ENCODE measurements at regions not wholly inside any gene's neighbourhood (a gene's known extent, or its start where the extent isn't known, plus 50 kb on each side); places are given as distances from the start of the nearest gene placed in this dataset.

- POLR2A ChIA-PET = interaction anchor here (0.7 kb wide), 1 partner anchor 616 kb away, joined by 3 read pairs; no protein-coding TSS in a partner anchor
- CTCF ChIA-PET (ENCODE audit: unreplicated experiment) = no interaction called here
- H4K20me1 ChIP-seq (ENCODE audit: insufficient read depth, low read length) = no peaks in the 10 kb centered on the region
- no peak for DNase-seq (ENCODE audit: low spot score)
- H3K9me2 ChIP-seq (ENCODE audit: insufficient read depth, low read length) = no peaks in the 10 kb centered on the region
- no peaks in the 10 kb centered on the region for H3K36me3 ChIP-seq (ENCODE audit: insufficient read depth, low read length)
- BruUV-seq (replicated peaks) = no TSS peak
- TF ChIP-seq EZH2phosphoT487 (IDR thresholded peaks at IDR 0.05; ENCODE audit: borderline replicate concordance, low read depth, low read length) (no peak), CTCF (conservative IDR thresholded peaks at IDR 0.05; ENCODE audit: low read length) (no peak)
- H3K27ac ChIP-seq (ENCODE audit: low read depth, low read length, poor library complexity, severe bottlenecking) = peak overlapping the region; percentile 50
- H3K79me2 ChIP-seq (ENCODE audit: insufficient read depth, low read depth, low read length) = no peaks in the 10 kb centered on the region
- H3K9me3 ChIP-seq (ENCODE audit: low read length) = no peaks in the 10 kb centered on the region
- peak overlapping the region; percentile 73 for H2AFZ ChIP-seq (ENCODE audit: low read length)
- H3K4me1 ChIP-seq (ENCODE audit: insufficient read depth, low read length, poor library complexity, severe bottlenecking) = peaks cover 54% of the 10 kb centered on the region
- H3K4me2 ChIP-seq (ENCODE audit: low read length) = peak overlapping the region; percentile 48
- no peak overlapping the region for H3K4me3 ChIP-seq (ENCODE audit: low read depth, low read length, poor library complexity, severe bottlenecking)
- intact Hi-C loops (cut with micrococcal nuclease; ENCODE audit: unreplicated experiment) = no loop called here
Measured at GRCh38 chr1:234730475-234730769, 120.4 kb upstream of the IRF2BP2 start.

- Histone ChIP-seq H2AFZ (ENCODE audit: low read length) (peak overlapping the region; percentile 73; the same call in 1 of the 2 replicates), H3K4me2 (ENCODE audit: low read length) (peak overlapping the region; percentile 48), H3K27ac (ENCODE audit: low read depth, low read length, poor library complexity, severe bottlenecking) (peak overlapping the region; percentile 50), H4K20me1 (ENCODE audit: insufficient read depth, low read length) (no peaks in the 10 kb centered on the region), H3K4me3 (ENCODE audit: low read depth, low read length, poor library complexity, severe bottlenecking) (no peak overlapping the region), H3K36me3 (ENCODE audit: insufficient read depth, low read length) (no peaks in the 10 kb centered on the region), H3K9me3 (ENCODE audit: low read length) (no peaks in the 10 kb centered on the region), H3K9me2 (ENCODE audit: insufficient read depth, low read length) (no peaks in the 10 kb centered on the region), H3K4me1 (ENCODE audit: insufficient read depth, low read length, poor library complexity, severe bottlenecking) (peaks cover 60% of the 10 kb centered on the region), H3K79me2 (ENCODE audit: insufficient read depth, low read depth, low read length) (no peaks in the 10 kb centered on the region)
- POLR2A ChIA-PET = interaction anchor here (0.6 kb wide), 1 partner anchor 37 kb away, joined by 3 read pairs; no protein-coding TSS in a partner anchor
- intact Hi-C loops (cut with micrococcal nuclease; ENCODE audit: unreplicated experiment) = loop anchor here (5.0 kb wide), 2 partner anchors 232 to 233 kb away; no protein-coding TSS in a partner anchor
- CTCF ChIA-PET (ENCODE audit: unreplicated experiment) = no interaction called here
- BruUV-seq (replicated peaks) = no TSS peak
- DNase-seq (ENCODE audit: low spot score) = peak; percentile 22
- TF ChIP-seq EZH2phosphoT487 (IDR thresholded peaks at IDR 0.05; ENCODE audit: borderline replicate concordance, low read depth, low read length) (no peak), CTCF (conservative IDR thresholded peaks at IDR 0.05; ENCODE audit: low read length) (no peak)
Measured at GRCh38 chr1:234729561-234730474, 119.8 kb upstream of the IRF2BP2 start.

GRCh38 chr1:234728740-234729139 lies 118.8 kb upstream of the IRF2BP2 start:
- no TSS peak for BruUV-seq (replicated peaks)
- no peak overlapping the region for H3K4me2 ChIP-seq (ENCODE audit: low read length)
- TF ChIP-seq CTCF (conservative IDR thresholded peaks at IDR 0.05; ENCODE audit: low read length) (no peak), EZH2phosphoT487 (IDR thresholded peaks at IDR 0.05; ENCODE audit: borderline replicate concordance, low read depth, low read length) (no peak)
- no peaks in the 10 kb centered on the region for H3K36me3 ChIP-seq (ENCODE audit: insufficient read depth, low read length)
- no peaks in the 10 kb centered on the region for H4K20me1 ChIP-seq (ENCODE audit: insufficient read depth, low read length)
- no peaks in the 10 kb centered on the region for H3K9me2 ChIP-seq (ENCODE audit: insufficient read depth, low read length)
- no peaks in the 10 kb centered on the region for H3K9me3 ChIP-seq (ENCODE audit: low read length)
- H3K79me2 ChIP-seq (ENCODE audit: insufficient read depth, low read depth, low read length) = no peaks in the 10 kb centered on the region
- no peak overlapping the region for H2AFZ ChIP-seq (ENCODE audit: low read length)
- no peak overlapping the region for H3K27ac ChIP-seq (ENCODE audit: low read depth, low read length, poor library complexity, severe bottlenecking)
- POLR2A ChIA-PET = interaction anchor here (0.6 to 1.0 kb wide), 3 partner anchors 11 to 117 kb away, joined by 3 to 4 read pairs (median 3); no protein-coding TSS in a partner anchor
- intact Hi-C loops (cut with micrococcal nuclease; ENCODE audit: unreplicated experiment) = loop anchor here (5.0 kb wide), 2 partner anchors 231 to 234 kb away; no protein-coding TSS in a partner anchor
- H3K4me1 ChIP-seq (ENCODE audit: insufficient read depth, low read length, poor library complexity, severe bottlenecking) = peaks cover 71% of the 10 kb centered on the region
- DNase-seq (ENCODE audit: low spot score) = no peak
- CTCF ChIA-PET (ENCODE audit: unreplicated experiment) = no interaction called here
- no peak overlapping the region for H3K4me3 ChIP-seq (ENCODE audit: low read depth, low read length, poor library complexity, severe bottlenecking)

All from OCI-LY7 (cell line).